Muscle layer of colon (tissue), 2 donors: ENCODE measurements at regions not wholly inside any gene's neighbourhood (a gene's known extent, or its start where the extent isn't known, plus 50 kb on each side); places are given as distances from the start of the nearest gene placed in this dataset.

Experiments used
- H3K27ac ChIP-seq: one replicate; pipeline ENCODE4 v1.7.0; 2013; ENCODE audit warnings: low read depth, mild to moderate bottlenecking, low read length, moderate library complexity
- H3K27me3 ChIP-seq, 2 donors: one replicate each; pipeline ENCODE4 v1.7.0; 2013; ENCODE audit warnings: low read length in 2 of 2, mild to moderate bottlenecking in 2 of 2; ENCODE audit not compliant: insufficient read depth in 2 of 2, control insufficient read depth in 1 of 2
- H3K36me3 ChIP-seq: one replicate; pipeline ENCODE4 v1.7.0; 2013; ENCODE audit warnings: mild to moderate bottlenecking, low read length; ENCODE audit not compliant: insufficient read depth
- H3K4me1 ChIP-seq: one replicate; pipeline ENCODE4 v1.7.0; 2013; ENCODE audit warnings: mild to moderate bottlenecking, low read length; ENCODE audit not compliant: insufficient read depth
- H3K4me3 ChIP-seq, 2 donors: one replicate each; pipeline ENCODE4 v1.7.0; 2013; ENCODE audit warnings: low read length in 2 of 2, low read depth in 1 of 2, mild to moderate bottlenecking in 1 of 2, moderate library complexity in 1 of 2
- H3K9ac ChIP-seq: one replicate; pipeline ENCODE4 v1.7.0; 2013; ENCODE audit warnings: low read length
- H3K9me3 ChIP-seq: one replicate; pipeline ENCODE4 v1.7.0; 2013; ENCODE audit warnings: mild to moderate bottlenecking, low read length
- donor health status: abdominal sarcoma.
- donor health status: Adenocarcinoma of cecum.

DNA sequence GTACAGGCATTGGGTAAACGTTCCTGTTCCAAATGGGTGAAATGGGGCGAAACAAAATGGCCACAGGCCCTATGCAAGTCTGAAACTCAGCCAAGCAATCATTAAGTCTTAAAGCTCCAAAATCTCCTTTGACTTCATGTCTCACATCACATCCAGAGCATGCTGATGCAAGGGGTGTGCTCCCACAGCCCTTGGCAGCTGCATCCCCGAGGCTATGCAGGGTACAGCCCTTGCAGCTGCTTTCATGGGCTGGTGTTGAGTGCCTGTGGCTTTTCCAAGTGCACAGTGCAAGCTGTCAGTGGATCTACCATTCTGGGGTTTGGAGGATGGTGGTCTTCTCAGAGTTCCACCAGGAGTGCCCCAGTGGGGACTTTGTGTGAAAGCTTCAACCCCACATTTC, 270.0 kb upstream of the CDYL start:
- no peak overlapping the region for H3K4me3 ChIP-seq
- H3K27ac ChIP-seq, result no peak overlapping the region
- H3K27me3 ChIP-seq, result no peaks in the 10 kb centered on the region
- H3K36me3 ChIP-seq, result no peaks in the 10 kb centered on the region
- H3K4me1 ChIP-seq, result no peaks in the 10 kb centered on the region
- no peaks in the 10 kb centered on the region for H3K9me3 ChIP-seq
- H3K9ac ChIP-seq, result no peak overlapping the region

DNA sequence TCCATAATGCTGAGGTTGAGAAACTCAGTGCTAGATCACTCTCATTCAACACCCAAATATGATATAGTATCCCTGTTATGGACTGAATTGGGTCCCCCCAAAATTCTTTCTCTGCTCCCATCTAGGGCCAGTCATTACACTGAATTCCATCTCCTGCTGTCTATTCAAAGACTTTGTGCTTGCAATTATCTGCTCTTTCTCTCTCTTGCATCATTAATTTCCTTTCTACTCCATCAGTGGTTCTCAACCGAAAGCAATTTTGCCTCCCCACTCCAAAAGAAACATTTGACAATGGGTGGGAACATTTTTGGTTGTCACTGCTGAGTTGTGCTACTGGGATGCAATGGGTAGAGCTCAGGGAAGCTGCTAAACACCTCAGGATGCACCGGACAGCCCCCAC, 271.5 kb upstream of the CDYL start:
- no peak overlapping the region for H3K9ac ChIP-seq
- H3K36me3 ChIP-seq, result no peaks in the 10 kb centered on the region
- no peaks in the 10 kb centered on the region for H3K4me1 ChIP-seq
- no peak overlapping the region for H3K27ac ChIP-seq
- H3K4me3 ChIP-seq, result no peak overlapping the region
- no peaks in the 10 kb centered on the region for H3K9me3 ChIP-seq
- H3K27me3 ChIP-seq, result no peaks in the 10 kb centered on the region

DNA sequence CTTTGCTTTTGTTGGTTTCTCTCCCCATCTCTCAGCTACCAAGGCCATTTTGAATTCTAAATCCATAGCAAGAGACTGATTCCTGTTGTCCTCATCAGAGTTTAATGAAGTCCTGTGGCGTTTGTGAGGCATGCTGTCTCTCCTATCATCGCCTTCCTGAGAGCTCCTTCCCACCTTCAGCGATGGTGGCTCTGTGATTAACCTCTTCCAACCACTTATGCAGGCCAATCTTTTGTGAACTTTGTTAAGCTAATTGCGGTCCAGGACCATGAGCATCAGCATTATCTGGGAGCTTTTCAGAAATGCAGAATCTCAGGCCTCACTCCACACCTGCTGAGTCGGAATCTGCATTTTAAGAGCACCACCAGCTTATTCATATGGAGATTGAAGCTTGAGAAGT, 272.5 kb upstream of the CDYL start:
- no peak overlapping the region for H3K4me3 ChIP-seq
- H3K27ac ChIP-seq, result no peak overlapping the region
- no peaks in the 10 kb centered on the region for H3K36me3 ChIP-seq
- no peaks in the 10 kb centered on the region for H3K4me1 ChIP-seq
- no peaks in the 10 kb centered on the region for H3K9me3 ChIP-seq
- no peak overlapping the region for H3K9ac ChIP-seq
- H3K27me3 ChIP-seq, result no peaks in the 10 kb centered on the region

DNA sequence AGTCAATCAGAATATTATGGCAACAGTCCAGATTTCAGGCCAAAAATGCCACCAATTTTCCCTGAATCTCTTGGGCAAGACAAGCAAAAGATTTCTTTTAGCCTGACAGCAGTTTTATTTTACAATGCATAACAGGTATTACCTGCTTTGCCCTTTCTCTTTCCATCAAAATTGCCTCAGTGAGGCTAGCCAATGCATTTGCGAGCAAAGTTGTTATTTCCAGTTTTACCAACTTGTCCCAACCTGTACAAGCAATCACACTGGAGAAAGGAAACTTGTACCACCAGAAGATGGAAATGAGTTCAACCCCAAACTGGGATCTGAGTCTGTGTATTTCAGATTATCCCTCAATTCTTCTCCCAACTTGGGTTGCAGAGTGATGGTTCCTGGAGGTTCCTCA, 279.9 kb upstream of the CDYL start:
- Histone ChIP-seq H3K4me1 (no peaks in the 10 kb centered on the region), H3K27ac (no peak overlapping the region), H3K9ac (no peak overlapping the region), H3K4me3 (no peak overlapping the region), H3K9me3 (no peaks in the 10 kb centered on the region), H3K36me3 (no peaks in the 10 kb centered on the region), H3K27me3 (no peaks in the 10 kb centered on the region)

DNA sequence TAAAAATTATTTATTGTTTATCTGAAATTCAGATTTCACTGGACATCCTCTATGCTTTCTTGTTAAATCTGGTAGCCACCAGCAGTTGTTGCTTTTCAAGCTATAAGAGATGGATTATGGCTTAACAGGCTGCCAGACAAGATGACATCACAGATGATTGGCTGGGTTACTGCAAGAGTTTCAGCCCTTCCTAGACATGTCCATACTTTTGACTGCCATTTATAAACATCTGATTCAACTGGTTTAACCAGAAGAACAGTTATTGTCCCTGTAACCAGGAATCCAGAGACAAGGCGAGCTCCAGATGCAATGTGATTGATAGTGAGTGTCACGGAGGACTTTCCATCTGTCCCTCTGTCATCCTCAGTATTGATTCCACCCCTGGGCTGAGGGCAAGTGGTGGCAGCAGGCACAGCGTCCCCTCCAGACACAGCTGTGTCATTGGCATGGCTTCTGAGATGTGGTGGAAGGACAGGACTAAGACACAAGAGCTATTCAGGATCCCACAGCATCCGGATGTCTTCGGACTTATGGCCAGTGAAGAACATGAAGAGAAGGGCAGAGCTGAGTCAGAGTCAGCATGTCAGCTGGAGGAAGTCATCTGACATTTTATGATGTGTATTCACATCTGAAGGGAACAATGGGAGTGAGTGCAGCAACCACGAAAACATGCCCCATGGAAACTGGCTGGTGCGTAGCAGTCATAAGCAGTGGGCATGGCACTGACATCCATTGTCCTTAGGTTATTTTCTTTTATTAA, 284.5 kb upstream of the CDYL start:
- H3K4me1 ChIP-seq, result no peaks in the 10 kb centered on the region
- H3K9ac ChIP-seq, result no peak overlapping the region
- H3K27me3 ChIP-seq, result no peaks in the 10 kb centered on the region
- no peak overlapping the region for H3K4me3 ChIP-seq
- no peaks in the 10 kb centered on the region for H3K36me3 ChIP-seq
- H3K27ac ChIP-seq, result no peak overlapping the region
- H3K9me3 ChIP-seq, result no peaks in the 10 kb centered on the region

GRCh38 chr6:4489538-4489937, 286.7 kb upstream of the CDYL start:
- Histone ChIP-seq H3K36me3 (no peaks in the 10 kb centered on the region), H3K4me3 (no peak overlapping the region), H3K27ac (no peak overlapping the region), H3K9me3 (no peaks in the 10 kb centered on the region), H3K9ac (no peak overlapping the region), H3K4me1 (no peaks in the 10 kb centered on the region), H3K27me3 (no peaks in the 10 kb centered on the region)

- Histone ChIP-seq H3K27me3 (no peaks in the 10 kb centered on the region), H3K4me1 (no peaks in the 10 kb centered on the region), H3K9ac (no peak overlapping the region), H3K27ac (no peak overlapping the region), H3K36me3 (no peaks in the 10 kb centered on the region), H3K4me3 (no peak overlapping the region), H3K9me3 (no peaks in the 10 kb centered on the region)
Measured at GRCh38 chr6:4488389-4488788, 287.8 kb upstream of the CDYL start.

DNA sequence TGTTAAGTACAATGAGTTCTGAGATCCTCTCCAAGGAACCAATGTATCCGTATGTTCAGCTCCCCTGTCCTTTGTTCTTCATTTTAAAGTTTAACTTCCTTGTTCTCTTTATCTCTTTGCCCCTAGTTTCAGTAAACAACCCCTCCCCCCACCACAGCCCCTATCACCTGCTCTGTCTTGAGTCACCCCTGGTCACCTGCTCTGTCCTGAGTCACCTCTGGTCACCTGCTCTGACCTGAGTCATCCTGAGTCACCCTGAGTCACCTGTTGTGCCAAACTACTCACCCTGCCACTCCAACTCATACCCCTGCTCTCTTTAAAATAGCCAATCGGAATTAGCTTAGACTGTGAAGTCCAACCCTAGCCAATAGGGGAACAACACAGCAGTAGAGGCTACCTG, 288.7 kb upstream of the CDYL start:
- H3K27me3 ChIP-seq, result no peaks in the 10 kb centered on the region
- no peak overlapping the region for H3K4me3 ChIP-seq
- no peaks in the 10 kb centered on the region for H3K36me3 ChIP-seq
- no peaks in the 10 kb centered on the region for H3K4me1 ChIP-seq
- no peak overlapping the region for H3K9ac ChIP-seq
- H3K9me3 ChIP-seq, result no peaks in the 10 kb centered on the region
- no peak overlapping the region for H3K27ac ChIP-seq

DNA sequence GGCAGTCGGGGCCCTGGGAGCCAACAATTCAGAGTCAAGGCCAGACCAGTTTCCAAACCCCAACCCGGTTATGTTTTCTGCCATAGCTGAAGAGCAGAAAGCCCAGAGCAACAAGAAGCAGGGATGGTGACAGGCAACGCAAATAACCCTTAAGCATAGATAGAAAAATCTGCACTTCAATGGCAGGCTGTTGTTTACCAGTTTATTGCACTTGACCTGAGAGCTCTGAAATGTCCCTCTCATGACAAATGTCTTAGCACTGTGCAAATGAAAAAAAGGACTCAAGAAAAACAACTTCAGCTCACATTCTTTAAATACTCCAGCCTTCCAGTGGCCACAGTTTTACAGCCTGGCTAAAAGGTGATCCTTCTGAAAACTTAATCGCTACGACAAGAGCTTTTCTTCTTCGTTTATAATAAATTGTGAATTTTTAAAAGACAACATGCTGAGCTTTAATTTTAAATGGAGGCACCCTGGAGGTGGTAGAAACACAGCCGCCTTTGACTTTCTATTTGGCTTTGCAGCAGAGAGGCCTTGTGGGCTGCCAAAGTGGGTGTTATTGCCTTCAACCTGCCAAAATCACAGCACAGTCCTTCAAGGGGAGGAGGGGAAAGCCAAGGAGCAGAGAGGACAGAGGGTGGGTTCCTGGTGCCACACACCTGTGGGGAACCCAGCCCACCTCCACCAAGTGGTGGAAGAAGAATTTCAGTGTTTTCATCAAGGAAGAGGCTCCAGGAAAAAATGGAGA, 289.5 kb upstream of the CDYL start:
- H3K4me3 ChIP-seq, result no peak overlapping the region
- no peak overlapping the region for H3K9ac ChIP-seq
- no peaks in the 10 kb centered on the region for H3K9me3 ChIP-seq
- H3K36me3 ChIP-seq, result no peaks in the 10 kb centered on the region
- no peaks in the 10 kb centered on the region for H3K27me3 ChIP-seq
- H3K4me1 ChIP-seq, result no peaks in the 10 kb centered on the region
- H3K27ac ChIP-seq, result no peak overlapping the region

- H3K27me3 ChIP-seq, result no peaks in the 10 kb centered on the region
- H3K9me3 ChIP-seq, result no peaks in the 10 kb centered on the region
- H3K36me3 ChIP-seq, result no peaks in the 10 kb centered on the region
- H3K4me3 ChIP-seq, result no peak overlapping the region
- H3K4me1 ChIP-seq, result no peaks in the 10 kb centered on the region
- H3K27ac ChIP-seq, result no peak overlapping the region
- no peak overlapping the region for H3K9ac ChIP-seq
Measured at GRCh38 chr6:4485735-4486134, 290.5 kb upstream of the CDYL start.

DNA sequence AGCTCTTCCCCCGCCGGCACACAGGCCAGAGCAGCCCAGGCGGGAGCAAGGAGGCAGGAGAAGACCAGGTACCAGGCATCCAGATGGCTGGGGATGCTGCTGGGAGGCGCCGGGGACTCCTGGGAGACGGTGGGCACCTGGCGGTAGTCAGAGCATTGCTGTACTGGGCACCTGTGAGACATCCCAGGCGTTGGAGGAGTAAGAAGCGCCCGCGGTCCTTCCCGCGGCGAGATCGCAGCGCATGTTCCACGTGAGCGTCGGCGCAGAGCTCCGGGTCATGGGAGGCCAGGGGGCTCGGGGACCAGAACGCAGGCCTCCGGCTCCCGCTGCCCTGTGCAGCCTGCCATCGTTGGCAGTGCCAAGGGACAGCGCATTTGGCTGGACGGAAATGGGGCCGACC, 293.7 kb upstream of the CDYL start:
- Histone ChIP-seq H3K27me3 (no peaks in the 10 kb centered on the region), H3K4me1 (no peaks in the 10 kb centered on the region), H3K9ac (no peak overlapping the region), H3K36me3 (no peaks in the 10 kb centered on the region), H3K9me3 (no peaks in the 10 kb centered on the region), H3K4me3 (no peak overlapping the region), H3K27ac (no peak overlapping the region)
